K562 (cell line): ENCODE measurements at regions not wholly inside any gene's neighbourhood (a gene's known extent, or its start where the extent isn't known, plus 50 kb on each side); places are given as distances from the start of the nearest gene placed in this dataset.
"Not testable (repeated sequence)": the region's sequence is repeated elsewhere in the genome, so short reads cannot be mapped to it uniquely, and the experiment has no call there.

Experiments used
- ATAC-seq: fragments of 200-7000 bp; cut with Tn5 transposase; 3 replicates; pipeline ENCODE4 v1.9.1; 2020; ENCODE audit warnings: moderate library complexity
- BruUV-seq: library from RNA; stranded (reverse); fragments of 400-500 nt; replicated peaks from 2 replicates; lab custom pipeline; 2021; lab: Mats Ljungman, UMichigan
- CTCF ChIA-PET: fragments of 300-600 bp; formaldehyde crosslinking; extraction: SDS; loops from one replicate; lab custom pipeline; 2021; ENCODE audit warnings: low intra/inter-chr PET ratio; lab: Yijun Ruan, JAX
- POLR2A ChIA-PET: fragments of 300-600, 350-650 bp; sonication (Branson Sonifier 250); formaldehyde crosslinking; extraction: SDS; loops from one replicate; lab custom pipeline; 2021; ENCODE audit warnings: antibody characterized with exemption, inconsistent platforms; lab: Yijun Ruan, JAX
- DNase-seq, 4 experiments: peaks; one replicate each; pipeline versions ENCODE4 v3.0.0 to v3.0.0-alpha.2; 2011 to 2018; ENCODE audit warnings: low spot score in 3 of 4, mixed read lengths in 3 of 4; ENCODE audit errors: extremely low read depth in 1 of 4
- FAIRE-seq: peaks from 2 replicates; lab custom pipeline; 2011; peaks lifted over from hg19 to GRCh38; lab: Jason Lieb, UNC
- H2AFZ ChIP-seq: 2 replicates; pipeline ENCODE4 v1.6.0; 2011; ENCODE audit warnings: low read depth, low read length, control low read depth, inconsistent platforms
- H3K27ac ChIP-seq: fragments of 200-600 bp; 3 replicates; pipeline ENCODE4 v1.8.0; 2011; ENCODE audit warnings: low read depth, mild to moderate bottlenecking, control low read depth, inconsistent platforms, low read length, moderate library complexity, mixed read lengths; ENCODE audit errors: extremely low read depth
- H3K27me3 ChIP-seq, 2 experiments: fragments of 300-600 bp in 1 of 2; 2 replicates in 1 of 2; 3 replicates in 1 of 2; pipeline versions ENCODE4 v1.6.0 to v1.8.0; 2011; ENCODE audit warnings: inconsistent platforms in 2 of 2, low read length in 2 of 2, mild to moderate bottlenecking in 1 of 2, mixed read lengths in 1 of 2, moderate library complexity in 1 of 2; ENCODE audit not compliant: control insufficient read depth in 2 of 2, insufficient read depth in 2 of 2
- H3K36me3 ChIP-seq: fragments of 300-600 bp; 3 replicates; pipeline ENCODE4 v1.8.0; 2011; ENCODE audit warnings: mild to moderate bottlenecking, low read length, inconsistent platforms; ENCODE audit not compliant: control insufficient read depth, insufficient read depth
- H3K4me1 ChIP-seq, 2 experiments: fragments of 200-600 bp in 1 of 2; replicated peaks in 1 of 2; 2 replicates in 1 of 2; 3 replicates in 1 of 2; pipeline versions ENCODE4 v1.5.1 to v1.8.0; 2011; ENCODE audit warnings: inconsistent platforms in 2 of 2, low read length in 2 of 2, mild to moderate bottlenecking in 1 of 2, mixed read lengths in 1 of 2, moderate library complexity in 1 of 2; ENCODE audit not compliant: control insufficient read depth in 2 of 2, insufficient read depth in 2 of 2
- H3K4me2 ChIP-seq: 2 replicates; pipeline ENCODE4 v1.6.1; 2011; ENCODE audit warnings: low read length, control low read depth, inconsistent platforms, mixed read lengths; ENCODE audit not compliant: insufficient read depth
- H3K4me3 ChIP-seq: fragments of 200-600 bp; sonication (generic), shearing (Covaris generic); 2 replicates; pipeline ENCODE4 v1.5.1; 2016; ENCODE audit warnings: control low read depth, inconsistent platforms
- H3K79me2 ChIP-seq: fragments of 200-600 bp; 3 replicates; pipeline ENCODE4 v1.8.0; 2011; ENCODE audit warnings: low read length, inconsistent platforms; ENCODE audit not compliant: control insufficient read depth, insufficient read depth
- H3K9ac ChIP-seq, 2 experiments: 2 replicates each; pipeline versions ENCODE4 v1.6.0 to v1.6.1; 2011; ENCODE audit warnings: low read depth in 2 of 2, low read length in 2 of 2, control low read depth in 1 of 2, inconsistent platforms in 1 of 2, mild to moderate bottlenecking in 1 of 2, mixed read lengths in 1 of 2; ENCODE audit not compliant: insufficient read depth in 1 of 2
- H3K9me1 ChIP-seq: one replicate; pipeline ENCODE4 v1.6.0; 2011; ENCODE audit warnings: inconsistent platforms, mild to moderate bottlenecking, low read length, moderate library complexity; ENCODE audit not compliant: control insufficient read depth, insufficient read depth
- H3K9me3 ChIP-seq: replicated peaks from 2 replicates; pipeline ENCODE4 v1.5.1; 2011; ENCODE audit warnings: low read depth, low read length, inconsistent platforms; ENCODE audit not compliant: control insufficient read depth, insufficient read depth
- H4K20me1 ChIP-seq: replicated peaks from 2 replicates; pipeline ENCODE4 v1.6.1; 2011; ENCODE audit warnings: low read length, inconsistent platforms, mixed read lengths; ENCODE audit not compliant: control insufficient read depth, insufficient read depth
- HNRNPLL ChIP-seq: fragments of 200-400 bp; formaldehyde crosslinking; IDR thresholded peaks from 2 replicates; pipeline ENCODE4 v1.6.1; 2017; ENCODE audit warnings: low read length, low read depth, mild to moderate bottlenecking; ENCODE audit not compliant: poor library complexity, severe bottlenecking
- ZNF436 ChIP-seq: fragments of 250-450, 450-650 bp; sonication (Bioruptor Pico); formaldehyde crosslinking; IDR thresholded peaks from 2 replicates; pipeline ENCODE4 v1.7.0; 2020; ENCODE audit warnings: mild to moderate bottlenecking
- WGBS: fragments of 100-300 bp; shearing (Covaris generic); methylation state at CpG from one replicate; pipeline ENCODE4 v1.1.6; 2016; ENCODE audit warnings: low coverage, mixed read lengths; ENCODE audit not compliant: insufficient coverage; ENCODE audit errors: missing lambda C conversion rate; 5-methylcytosine and 5-hydroxymethylcytosine counted together
- in situ Hi-C: fragments of 300-500 bp; cut with MboI; formaldehyde crosslinking; loops from 4 replicates; pipeline ENCODE4 v1.15.0; 2018; ENCODE audit warnings: inconsistent platforms, mixed read lengths
- intact Hi-C: fragments of 100-400 bp; cut with micrococcal nuclease; formaldehyde crosslinking; loops from 2 replicates; pipeline ENCODE4 v1.14.2; 2022

DNA sequence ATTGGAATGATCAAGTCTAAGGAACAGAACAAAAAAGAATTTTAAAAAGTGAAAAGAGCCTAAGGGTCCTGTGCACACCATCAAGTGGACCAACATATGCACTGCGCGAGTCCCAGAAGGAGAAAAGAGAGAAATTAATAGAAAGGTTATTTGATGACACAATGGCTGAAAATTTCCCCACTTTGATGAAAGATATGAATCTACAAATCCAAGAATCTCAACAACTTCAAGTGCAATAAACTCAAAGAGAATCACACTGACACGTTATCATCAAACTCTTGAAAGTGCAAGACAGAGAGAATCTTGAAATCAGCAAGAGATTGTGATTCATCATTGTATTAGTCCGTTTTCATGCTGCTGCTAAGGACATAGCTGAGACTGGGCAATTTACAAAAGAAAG, 230.8 kb downstream of the ADAMTS15 start:
- intact Hi-C loops = no loop called here
- 0% methylated on average over 4 of the region's 4 CpGs for WGBS

DNA sequence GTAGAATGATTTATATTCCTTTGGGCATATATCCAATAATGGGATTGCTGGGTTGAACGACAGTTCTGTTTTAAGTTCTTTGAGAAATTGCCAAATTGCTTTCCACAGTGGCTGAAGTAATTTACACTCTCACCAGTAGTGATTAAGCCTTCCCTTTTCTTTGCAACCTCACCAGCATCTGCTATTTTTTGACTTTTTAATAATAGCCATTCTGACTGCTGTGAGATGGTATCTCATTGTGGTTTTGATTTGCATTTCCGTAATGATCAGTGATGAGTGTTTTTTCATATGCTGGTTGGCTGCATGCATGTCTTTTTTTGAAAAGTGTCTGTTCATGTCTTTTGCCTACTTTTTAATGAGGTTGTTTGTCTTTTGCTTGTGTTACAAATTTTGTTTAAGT, 233.8 kb downstream of the SNX19 start:
- H2AFZ ChIP-seq, H3K9me3 ChIP-seq, DNase-seq, intact Hi-C loops, BruUV-seq, CTCF ChIA-PET, ATAC-seq, H3K27ac ChIP-seq, H3K27me3 ChIP-seq, H3K79me2 ChIP-seq, H4K20me1 ChIP-seq, FAIRE-seq, H3K9ac ChIP-seq, H3K36me3 ChIP-seq, POLR2A ChIA-PET, H3K4me2 ChIP-seq, H3K4me3 ChIP-seq, H3K9me1 ChIP-seq, in situ Hi-C loops, H3K4me1 ChIP-seq: not testable (repeated sequence)
- 0% methylated on average over 2 of the region's 2 CpGs for WGBS

More for the DNA sequence above, 230.8 kb downstream of the ADAMTS15 start:
- Histone ChIP-seq H3K27me3 (no peaks in the 10 kb centered on the region), H2AFZ (no peak overlapping the region), H3K79me2 (no peaks in the 10 kb centered on the region), H3K9me3 (no peaks in the 10 kb centered on the region), H3K4me3 (no peak overlapping the region), H4K20me1 (no peaks in the 10 kb centered on the region), H3K27ac (no peak overlapping the region), H3K9me1 (no peaks in the 10 kb centered on the region), H3K9ac (no peak overlapping the region), H3K4me1 (no peaks in the 10 kb centered on the region), H3K36me3 (no peaks in the 10 kb centered on the region), H3K4me2 (no peak overlapping the region)
- no peak for FAIRE-seq
- CTCF ChIA-PET = no interaction called here
- no peak for DNase-seq
- no peak for ATAC-seq
- BruUV-seq = no TSS peak
- in situ Hi-C loops = no loop called here
- no peak for TF ChIP-seq HNRNPLL
- TF ChIP-seq ZNF436 (CRISPR knock-in tag) = no peak
- TF ChIP-seq, all 486 proteins: peak for 0
- POLR2A ChIA-PET = interaction anchor here (0.5 to 0.6 kb wide), 2 partner anchors 45 to 1951 kb away, joined by 3 read pairs; no protein-coding TSS in a partner anchor
